PC-9 (cell line): ENCODE measurements at regions not wholly inside any gene's neighbourhood (a gene's known extent, or its start where the extent isn't known, plus 50 kb on each side); places are given as distances from the start of the nearest gene placed in this dataset.
A peak's percentile ranks its signal among the peaks of the same experiment; 100 is the strongest.

Experiments
- BruUV-seq: library from RNA; stranded (reverse); fragments of 400-500 nt; replicated peaks from 2 replicates; lab custom pipeline; 2021; lab: Mats Ljungman, UMichigan
- CTCF ChIA-PET: fragments of 300-600 bp; sonication (Branson Sonifier 250); formaldehyde crosslinking; loops from one replicate; lab custom pipeline; 2022; ENCODE audit warnings: antibody characterized with exemption; lab: Charles Lee
- POLR2A ChIA-PET: fragments of 300-600 bp; sonication (Branson Sonifier 250); formaldehyde crosslinking; loops from one replicate; lab custom pipeline; 2022; ENCODE audit warnings: antibody characterized with exemption; ENCODE audit not compliant: unreplicated experiment; lab: Charles Lee
- DNase-seq, 2 experiments: peaks; one replicate each; pipeline versions ENCODE4 v3.0.0 to v3.0.0-alpha.2; 2015 to 2022; ENCODE audit warnings: mixed read lengths in 1 of 2
- H2AFZ ChIP-seq: fragments of 200-600 bp; sonication (generic); 2 replicates; pipeline ENCODE4 v1.8.1; 2017; ENCODE audit warnings: antibody characterized with exemption
- H3F3A ChIP-seq: fragments of 200-600 bp; sonication (generic); 2 replicates; pipeline ENCODE4 v1.8.1; 2017; ENCODE audit warnings: antibody characterized with exemption, mild to moderate bottlenecking, low read depth; ENCODE audit not compliant: insufficient read depth
- H3K27ac ChIP-seq: fragments of 200-600 bp; sonication (generic); 2 replicates; pipeline ENCODE4 v1.6.1; 2016; ENCODE audit warnings: mixed run types
- H3K27me3 ChIP-seq: fragments of 200-600 bp; sonication (generic); 2 replicates; pipeline ENCODE4 v1.6.1; 2016; ENCODE audit warnings: low read depth, mixed run types; ENCODE audit not compliant: insufficient read depth
- H3K36me3 ChIP-seq: fragments of 200-600 bp; sonication (generic); 2 replicates; pipeline ENCODE4 v1.6.1; 2016; ENCODE audit warnings: low read depth, mixed run types
- H3K4me1 ChIP-seq: fragments of 200-600 bp; sonication (generic); replicated peaks from 2 replicates; pipeline ENCODE4 v1.6.1; 2016; ENCODE audit warnings: mixed run types; ENCODE audit not compliant: insufficient read depth
- H3K4me2 ChIP-seq: fragments of 200-600 bp; sonication (generic); 2 replicates; pipeline ENCODE4 v1.6.1; 2017; ENCODE audit warnings: mixed run types
- H3K4me3 ChIP-seq: fragments of 200-600 bp; sonication (generic); 2 replicates; pipeline ENCODE4 v1.6.1; 2016; ENCODE audit warnings: mixed run types
- H3K79me2 ChIP-seq: fragments of 200-600 bp; sonication (generic); 2 replicates; pipeline ENCODE4 v1.6.1; 2017; ENCODE audit warnings: low read depth, mixed run types
- H3K9me2 ChIP-seq: fragments of 200-600 bp; sonication (generic); 2 replicates; pipeline ENCODE4 v1.8.1; 2017; ENCODE audit warnings: mild to moderate bottlenecking; ENCODE audit not compliant: insufficient read depth
- H3K9me3 ChIP-seq: fragments of 200-600 bp; sonication (generic); 2 replicates; pipeline ENCODE4 v1.8.1; 2016; ENCODE audit warnings: low read depth; ENCODE audit not compliant: insufficient read depth
- H4K20me1 ChIP-seq: fragments of 200-600 bp; sonication (generic); 2 replicates; pipeline ENCODE4 v1.8.1; 2017; ENCODE audit not compliant: insufficient read depth
- EZH2 ChIP-seq: fragments of 200-600 bp; sonication (generic); IDR thresholded peaks from 2 replicates; pipeline ENCODE4 v1.8.0; 2017; ENCODE audit warnings: antibody characterized with exemption, low read depth
- intact Hi-C: fragments of 100-400 bp; cut with micrococcal nuclease; formaldehyde crosslinking; loops from one replicate; pipeline ENCODE4 v1.10.0; 2022; ENCODE audit not compliant: unreplicated experiment
- TF ChIP-seq, protein P1 (sequence below): fragments of 200-600 bp; sonication (generic); conservative IDR thresholded peaks from 2 replicates; pipeline ENCODE4 v1.6.1; 2017; ENCODE audit warnings: mixed run types, antibody characterized with exemption, mild to moderate bottlenecking, moderate library complexity

DNA sequence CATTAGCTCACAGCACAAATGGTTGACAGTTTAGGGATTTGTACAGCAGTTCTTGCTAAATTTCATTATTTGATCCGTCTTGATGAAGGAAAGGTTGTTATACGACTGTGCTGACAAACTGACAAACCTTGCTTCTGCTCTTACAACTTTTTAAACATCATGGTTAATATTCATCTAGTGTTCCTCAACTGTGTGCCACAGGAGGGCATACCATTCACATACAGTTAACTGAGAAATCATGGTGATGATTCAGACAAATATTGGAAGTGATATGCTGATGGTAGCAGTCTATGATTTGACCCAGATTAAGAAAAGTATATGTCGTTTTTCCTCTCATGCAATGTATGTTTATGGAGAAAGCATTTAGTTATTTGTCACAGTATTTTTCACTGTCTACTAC, 129.8 kb upstream of the FSIP2 start:
- H3K27me3 ChIP-seq = no peaks in the 10 kb centered on the region
- ChIA-PET POLR2A (no interaction called here), CTCF (no interaction called here)
- no peak overlapping the region for H3K4me2 ChIP-seq
- no peaks in the 10 kb centered on the region for H4K20me1 ChIP-seq
- no TSS peak for BruUV-seq
- no peaks in the 10 kb centered on the region for H3F3A ChIP-seq
- no peak overlapping the region for H2AFZ ChIP-seq
- DNase-seq = no peak
- no peaks in the 10 kb centered on the region for H3K4me1 ChIP-seq
- H3K4me3 ChIP-seq = no peak overlapping the region
- H3K79me2 ChIP-seq = no peaks in the 10 kb centered on the region
- no peaks in the 10 kb centered on the region for H3K36me3 ChIP-seq
- intact Hi-C loops = no loop called here
- no peaks in the 10 kb centered on the region for H3K9me3 ChIP-seq
- TF ChIP-seq EZH2 = no peak
- TF ChIP-seq, protein P1, sequence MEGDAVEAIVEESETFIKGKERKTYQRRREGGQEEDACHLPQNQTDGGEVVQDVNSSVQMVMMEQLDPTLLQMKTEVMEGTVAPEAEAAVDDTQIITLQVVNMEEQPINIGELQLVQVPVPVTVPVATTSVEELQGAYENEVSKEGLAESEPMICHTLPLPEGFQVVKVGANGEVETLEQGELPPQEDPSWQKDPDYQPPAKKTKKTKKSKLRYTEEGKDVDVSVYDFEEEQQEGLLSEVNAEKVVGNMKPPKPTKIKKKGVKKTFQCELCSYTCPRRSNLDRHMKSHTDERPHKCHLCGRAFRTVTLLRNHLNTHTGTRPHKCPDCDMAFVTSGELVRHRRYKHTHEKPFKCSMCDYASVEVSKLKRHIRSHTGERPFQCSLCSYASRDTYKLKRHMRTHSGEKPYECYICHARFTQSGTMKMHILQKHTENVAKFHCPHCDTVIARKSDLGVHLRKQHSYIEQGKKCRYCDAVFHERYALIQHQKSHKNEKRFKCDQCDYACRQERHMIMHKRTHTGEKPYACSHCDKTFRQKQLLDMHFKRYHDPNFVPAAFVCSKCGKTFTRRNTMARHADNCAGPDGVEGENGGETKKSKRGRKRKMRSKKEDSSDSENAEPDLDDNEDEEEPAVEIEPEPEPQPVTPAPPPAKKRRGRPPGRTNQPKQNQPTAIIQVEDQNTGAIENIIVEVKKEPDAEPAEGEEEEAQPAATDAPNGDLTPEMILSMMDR = peak; percentile 44; the same call in 1 of the 2 replicates
- no peaks in the 10 kb centered on the region for H3K9me2 ChIP-seq
- H3K27ac ChIP-seq = no peak overlapping the region

DNA sequence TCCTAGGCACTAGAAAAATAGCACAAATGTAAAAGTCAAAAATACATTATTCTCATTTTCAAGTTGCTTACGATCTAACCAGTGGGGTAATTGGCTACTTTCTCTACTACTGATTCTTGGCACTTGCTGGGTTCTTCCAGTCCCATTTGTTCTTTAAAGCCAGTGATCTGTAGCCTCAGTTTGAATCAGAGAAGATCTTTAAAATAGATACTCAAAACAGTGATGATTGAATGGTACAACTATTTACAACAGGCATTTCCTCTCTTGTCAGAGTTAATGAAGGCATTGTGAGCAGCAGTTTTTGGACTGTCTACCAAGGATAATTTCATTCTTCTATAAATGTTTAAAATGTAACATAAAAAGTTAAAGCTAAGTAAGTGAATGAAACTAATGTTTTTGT, 128.3 kb upstream of the FSIP2 start:
- intact Hi-C loops = loop anchor here (10.0 kb wide), 1 partner anchor 644 kb away; no protein-coding TSS in a partner anchor
- no peaks in the 10 kb centered on the region for H3K27me3 ChIP-seq
- no peak for DNase-seq
- no peaks in the 10 kb centered on the region for H3K79me2 ChIP-seq
- H3K4me1 ChIP-seq = no peaks in the 10 kb centered on the region
- no peak overlapping the region for H3K4me3 ChIP-seq
- BruUV-seq = no TSS peak
- H3K9me2 ChIP-seq = no peaks in the 10 kb centered on the region
- no peak overlapping the region for H3K27ac ChIP-seq
- no peak overlapping the region for H2AFZ ChIP-seq
- no peaks in the 10 kb centered on the region for H3K9me3 ChIP-seq
- POLR2A ChIA-PET = no interaction called here
- H4K20me1 ChIP-seq = no peaks in the 10 kb centered on the region
- no peak overlapping the region for H3K4me2 ChIP-seq
- no peaks in the 10 kb centered on the region for H3K36me3 ChIP-seq
- CTCF ChIA-PET = no interaction called here
- H3F3A ChIP-seq = no peaks in the 10 kb centered on the region
- TF ChIP-seq, protein P1 = no peak
- TF ChIP-seq EZH2 = no peak

DNA sequence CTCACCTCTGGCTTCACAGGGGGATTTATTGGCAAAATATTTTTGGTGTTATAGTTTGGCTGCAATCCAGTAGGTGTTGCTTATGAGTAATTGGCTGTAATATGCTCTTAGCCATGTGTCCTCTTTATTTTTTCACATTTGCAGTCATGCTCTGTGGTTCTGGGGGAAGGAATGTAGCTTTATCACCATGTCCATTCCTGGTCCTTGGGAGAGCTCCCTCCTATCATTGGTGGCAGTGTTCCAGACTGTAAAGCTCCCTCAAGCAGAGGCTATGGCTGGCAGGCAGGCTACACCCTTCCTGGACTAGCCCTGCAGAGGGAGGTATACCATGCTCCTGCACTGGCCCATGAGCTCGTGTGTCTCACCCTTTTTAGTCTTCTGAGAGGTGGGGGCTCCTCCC, 120.0 kb upstream of the FSIP2 start:
- Histone ChIP-seq H3K4me1 (no peaks in the 10 kb centered on the region), H3K27ac (no peak overlapping the region), H2AFZ (no peak overlapping the region), H3K9me2 (no peaks in the 10 kb centered on the region), H3K4me3 (no peak overlapping the region), H3K27me3 (no peaks in the 10 kb centered on the region), H3K4me2 (no peak overlapping the region), H4K20me1 (no peaks in the 10 kb centered on the region), H3K79me2 (no peaks in the 10 kb centered on the region), H3F3A (no peaks in the 10 kb centered on the region), H3K36me3 (no peaks in the 10 kb centered on the region), H3K9me3 (no peaks in the 10 kb centered on the region)
- BruUV-seq = no TSS peak
- no peak for TF ChIP-seq EZH2
- TF ChIP-seq, protein P1 = no peak
- intact Hi-C loops = loop anchor here (10.0 kb wide), 1 partner anchor 636 kb away; no protein-coding TSS in a partner anchor
- POLR2A ChIA-PET = no interaction called here
- CTCF ChIA-PET = no interaction called here
- no peak for DNase-seq
